Middle frontal gyrus (tissue), 1 donor: ENCODE measurements at regions not wholly inside any gene's neighbourhood (a gene's known extent, or its start where the extent isn't known, plus 50 kb on each side); places are given as distances from the start of the nearest gene placed in this dataset.
"Not testable (repeated sequence)": the region's sequence is repeated elsewhere in the genome, so short reads cannot be mapped to it uniquely, and the experiment has no call there.

Experiments used
- DNase-seq: peaks from one replicate; pipeline ENCODE4 v3.0.0-alpha.2; 2015; ENCODE audit warnings: low spot score; ENCODE audit errors: extremely low spot score

GRCh38 chr4:177798161-177798560 is 355.9 kb upstream of the AGA start:
- DNase-seq = no peak

GRCh38 chr4:177802162-177802561 is 359.9 kb upstream of the AGA start:
- no peak for DNase-seq

- no peak for DNase-seq
Observed at GRCh38 chr4:177802661-177803060, 360.4 kb upstream of the AGA start.

- DNase-seq = no peak
Observed at GRCh38 chr4:177803151-177803550, 360.9 kb upstream of the AGA start.

- DNase-seq = no peak
Observed at GRCh38 chr4:177809791-177810190, 367.6 kb upstream of the AGA start.

- no peak for DNase-seq
Observed at GRCh38 chr4:177810220-177810619, 368.0 kb upstream of the AGA start.

GRCh38 chr4:177818392-177818791 is 376.2 kb upstream of the AGA start:
- not testable (repeated sequence) for DNase-seq

- no peak for DNase-seq
Observed at GRCh38 chr4:177826973-177827372, 384.7 kb upstream of the AGA start.

GRCh38 chr4:177841258-177841657 is 399.0 kb upstream of the AGA start:
- no peak for DNase-seq

- DNase-seq = no peak
Observed at GRCh38 chr4:177853229-177853628, 411.0 kb upstream of the AGA start.

GRCh38 chr4:177855507-177856197 is 413.4 kb upstream of the AGA start:
- no peak for DNase-seq

- no peak for DNase-seq
Observed at GRCh38 chr4:177860171-177860570, 417.9 kb upstream of the AGA start.

- DNase-seq = no peak
Observed at GRCh38 chr4:177861551-177862094, 419.4 kb upstream of the AGA start.

GRCh38 chr4:177862541-177863176 is 420.4 kb upstream of the AGA start:
- no peak for DNase-seq

GRCh38 chr4:177879851-177880250 is 437.6 kb upstream of the AGA start:
- no peak for DNase-seq

GRCh38 chr4:177895136-177895535 is 452.9 kb upstream of the AGA start:
- no peak for DNase-seq

GRCh38 chr4:177901786-177902185 is 459.5 kb upstream of the AGA start:
- DNase-seq = no peak

GRCh38 chr4:177902386-177902785 is 460.1 kb upstream of the AGA start:
- no peak for DNase-seq

- no peak for DNase-seq
Observed at GRCh38 chr4:177907736-177908424, 465.6 kb upstream of the AGA start.

- no peak for DNase-seq
Observed at GRCh38 chr4:177921715-177922114, 479.5 kb upstream of the AGA start.

- no peak for DNase-seq
Observed at GRCh38 chr4:177923888-177924287, 481.7 kb upstream of the AGA start.

- DNase-seq = no peak
Observed at GRCh38 chr4:177937041-177937440, 494.8 kb upstream of the AGA start.
